ENCODE measurements at regions not wholly inside any gene's neighbourhood (a gene's known extent, or its start where the extent isn't known, plus 50 kb on each side); places are given as distances from the start of the nearest gene placed in this dataset.
"Not testable (repeated sequence)": the region's sequence is repeated elsewhere in the genome, so short reads cannot be mapped to it uniquely, and the experiment has no call there.

DNA sequence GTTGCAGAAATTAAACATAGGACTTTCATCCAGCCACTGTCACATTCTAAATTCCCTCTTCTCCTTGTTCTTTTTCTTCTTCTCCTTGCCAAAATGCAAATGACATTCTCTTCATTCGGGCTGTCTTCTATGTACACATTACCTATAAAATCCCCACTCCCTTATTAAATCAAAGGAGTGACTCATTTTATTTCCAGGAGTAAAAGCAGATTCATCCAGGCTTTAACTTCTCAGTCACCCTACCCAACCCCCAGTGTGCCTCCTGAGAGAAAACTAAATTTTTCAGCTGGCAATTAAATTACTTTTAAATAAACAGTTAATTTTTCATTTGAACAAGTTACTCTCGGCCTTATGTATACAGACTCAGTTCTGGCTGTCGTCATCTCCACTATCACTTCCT is 223.9 kb upstream of the SHH start:
- DNase-seq, result no peak

DNA sequence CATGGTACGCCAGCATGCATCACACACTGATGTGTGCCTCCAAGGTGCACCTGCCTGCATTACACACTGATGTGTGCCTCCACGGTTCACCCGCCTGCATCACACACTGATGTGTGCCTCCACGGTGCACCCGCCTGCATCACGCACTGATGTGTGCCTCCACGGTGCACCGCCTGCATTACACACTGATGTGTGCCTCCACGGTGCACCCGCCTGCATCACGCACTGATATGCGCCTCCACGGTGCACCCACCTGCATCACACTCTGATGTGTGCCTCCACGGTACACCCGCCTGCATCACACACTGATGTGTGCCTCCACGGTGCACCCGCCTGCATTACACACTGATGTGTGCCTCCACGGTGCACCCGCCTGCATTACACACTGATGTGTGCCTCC is 223.1 kb upstream of the SHH start:
- DNase-seq, result not testable (repeated sequence)

DNA sequence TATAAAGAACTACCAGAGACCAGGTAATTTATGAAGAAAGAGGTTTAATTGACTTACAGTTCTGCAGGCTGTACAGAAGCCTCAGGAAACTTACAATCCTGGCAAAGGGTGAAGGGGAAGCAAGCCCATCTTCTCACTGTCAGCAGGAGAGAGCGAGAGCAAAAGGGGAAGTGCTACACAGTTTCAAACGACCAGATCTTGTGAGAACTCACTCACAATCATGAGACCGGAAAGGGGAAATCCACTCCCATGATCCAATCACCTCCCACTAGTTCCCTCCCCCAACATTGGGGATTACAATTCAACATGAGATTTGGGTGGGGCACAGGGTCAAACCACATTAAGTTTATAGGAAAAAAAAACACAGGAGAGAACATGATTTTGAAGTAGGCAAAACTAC is 222.1 kb upstream of the SHH start:
- DNase-seq, result no peak

DNA sequence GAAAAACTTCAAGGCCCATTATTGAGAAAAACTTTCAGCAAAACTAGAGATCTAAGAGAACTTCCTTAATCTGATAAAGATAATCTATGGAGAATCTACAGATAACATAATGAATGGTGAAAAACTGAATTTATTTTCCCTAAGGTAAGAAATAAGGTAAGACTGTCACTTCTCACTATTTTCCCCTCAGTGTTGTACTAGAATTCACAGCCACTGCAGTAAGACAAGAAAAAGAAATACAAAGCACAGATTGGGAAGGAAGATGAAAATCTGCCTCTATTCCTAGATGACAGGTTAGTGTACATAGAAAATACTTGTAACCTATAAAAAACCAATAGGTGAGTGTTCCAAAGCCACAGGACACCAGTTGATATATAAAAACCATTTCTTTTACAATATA is 220.7 kb upstream of the SHH start:
- DNase-seq, result no peak

DNA sequence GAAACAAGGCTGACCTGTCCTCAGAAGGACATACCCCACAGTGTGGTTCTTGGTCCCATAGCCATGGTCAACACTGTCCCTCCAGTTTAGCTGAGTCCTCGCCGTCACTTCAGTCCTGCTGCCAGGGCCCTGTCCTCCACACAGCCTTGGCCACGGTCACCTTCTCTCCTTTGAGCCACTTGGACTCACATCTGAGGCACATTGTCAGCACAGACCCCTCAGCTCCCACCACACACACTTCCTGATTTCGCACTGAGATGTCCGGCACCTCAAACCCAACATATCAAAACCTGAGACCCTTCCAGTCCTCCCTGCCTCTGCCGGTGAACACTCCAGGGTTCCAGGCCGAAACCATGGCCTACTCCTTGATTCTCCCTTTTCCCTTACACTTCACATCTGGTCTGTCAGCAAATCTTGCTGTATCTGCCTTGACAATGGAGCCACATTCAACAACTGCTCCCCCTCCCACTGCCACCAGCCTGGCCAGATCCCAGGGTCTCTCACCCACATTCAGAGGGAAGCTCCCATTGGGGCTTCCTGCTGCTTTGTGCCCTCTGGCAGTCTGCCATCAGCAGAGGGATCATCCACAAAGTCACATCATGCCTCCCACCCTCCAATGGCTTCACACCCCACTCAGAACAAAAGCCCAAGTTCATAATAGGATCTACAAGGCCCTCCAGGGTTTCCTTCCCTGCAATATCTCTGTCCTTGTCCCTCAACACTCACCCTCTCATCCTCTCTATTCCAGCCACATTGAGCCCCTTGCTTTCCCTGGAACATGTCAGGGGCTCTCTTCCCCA is 219.6 kb upstream of the SHH start:
- DNase-seq, result no peak

DNA sequence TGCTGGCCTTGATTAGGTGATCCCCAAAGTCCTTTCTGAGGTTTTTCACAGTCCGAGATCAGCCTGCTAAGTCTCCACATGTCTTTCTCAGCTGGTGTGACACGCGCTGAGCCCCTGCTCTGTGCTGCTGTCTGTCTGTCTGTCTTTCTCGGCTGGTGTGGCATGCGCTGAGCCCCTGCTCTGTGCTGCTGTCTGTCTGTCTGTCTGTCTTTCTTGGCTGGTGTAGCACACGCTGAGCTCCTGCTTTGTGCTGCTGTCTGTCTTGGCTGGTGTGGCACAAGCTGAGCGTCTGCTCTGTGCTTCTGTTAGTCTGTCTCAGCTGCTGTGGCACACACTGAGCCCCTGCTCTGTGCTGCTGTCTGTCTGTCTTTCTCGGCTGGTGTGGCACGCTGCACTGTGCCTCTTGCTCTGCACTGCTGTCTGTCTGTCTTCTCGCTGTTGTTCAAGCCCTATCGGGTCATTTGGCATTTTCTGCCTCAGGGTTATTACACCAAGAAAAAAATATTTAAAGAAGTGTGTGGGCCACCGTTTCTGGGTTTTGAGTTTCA is 217.3 kb upstream of the SHH start:
- DNase-seq, result no peak

DNA sequence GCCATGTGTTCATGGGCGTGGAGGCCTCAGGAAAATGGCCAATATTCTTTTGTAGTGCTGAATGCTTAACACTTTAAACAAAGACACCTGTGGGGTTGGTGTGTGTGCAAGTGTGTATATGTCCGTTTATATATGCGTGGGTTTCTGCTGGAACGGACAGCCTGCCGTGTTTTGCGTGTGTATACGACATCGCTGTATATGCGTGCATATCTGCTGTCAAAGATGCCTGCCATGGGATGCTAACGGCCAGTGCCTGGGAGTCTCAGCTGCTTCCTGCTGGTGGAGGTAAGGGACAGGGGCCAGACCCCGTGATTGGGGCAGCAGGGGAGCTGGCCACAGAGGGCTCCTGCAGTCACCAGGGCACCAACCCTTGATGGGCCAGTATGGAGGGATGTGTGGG is 216.3 kb upstream of the SHH start:
- no peak for DNase-seq

DNA sequence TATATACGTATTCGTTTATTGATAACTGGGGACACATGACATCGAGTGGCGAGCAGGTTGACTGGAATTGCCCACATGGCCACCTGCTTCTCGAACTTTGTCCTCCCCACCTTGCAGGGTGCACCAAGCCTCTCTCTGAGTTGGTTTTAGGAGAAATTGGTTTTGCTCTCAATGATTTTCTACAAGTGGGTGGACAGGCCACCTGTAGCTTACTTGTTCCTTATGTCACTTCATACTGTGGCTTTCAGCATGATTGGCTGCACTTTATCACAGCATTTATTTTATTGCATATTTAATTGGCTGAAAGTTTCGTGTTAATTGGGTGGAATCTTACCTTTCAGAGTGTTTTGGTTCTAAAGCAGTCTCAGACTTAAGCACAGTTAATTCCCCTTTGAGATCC is 215.6 kb upstream of the SHH start:
- DNase-seq, result no peak

DNA sequence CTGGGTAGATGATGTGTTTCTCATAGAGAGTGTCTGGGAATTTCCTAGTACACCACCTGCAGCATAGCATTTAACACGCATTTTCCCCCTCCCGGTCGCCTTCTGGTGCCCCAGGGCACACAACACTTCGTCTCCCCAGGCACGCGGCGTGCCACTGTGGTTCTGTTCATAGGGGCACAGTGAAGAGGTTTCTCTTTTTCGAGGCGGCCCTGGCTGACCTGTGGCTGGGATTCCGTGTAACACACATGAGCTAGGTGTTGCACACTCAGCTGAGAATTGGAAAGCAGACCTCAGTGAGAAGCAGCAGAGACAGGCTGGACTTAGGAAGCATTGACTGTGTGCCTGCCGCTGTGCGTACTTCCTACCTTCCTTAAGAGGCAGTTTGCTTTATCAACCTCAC is 214.3 kb upstream of the SHH start:
- no peak for DNase-seq

DNA sequence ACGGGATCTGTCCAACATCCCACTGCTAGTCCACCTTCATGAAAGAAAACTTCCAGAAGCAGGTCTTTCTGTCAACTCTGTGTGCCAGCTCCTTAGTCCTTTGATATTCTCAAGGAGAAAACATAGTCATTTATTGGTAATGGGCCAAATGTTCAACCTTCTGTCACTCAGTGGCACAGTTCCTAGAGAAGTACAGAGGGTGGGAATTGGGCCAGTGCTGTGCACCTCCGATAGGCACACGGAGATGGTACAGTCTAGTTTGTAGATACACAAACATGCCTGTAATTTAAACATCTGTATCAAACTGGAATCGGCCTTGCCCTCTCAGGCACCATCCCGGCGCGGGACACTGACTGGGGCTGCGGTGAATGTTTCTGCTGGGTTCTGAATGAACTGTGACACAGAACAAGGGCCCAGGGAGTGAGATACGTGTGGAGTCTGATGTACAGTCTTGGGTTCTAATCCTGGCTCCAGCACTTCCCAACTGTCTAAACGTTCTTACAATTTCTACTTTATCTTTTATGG is 213.9 kb upstream of the SHH start:
- DNase-seq, result no peak

DNA sequence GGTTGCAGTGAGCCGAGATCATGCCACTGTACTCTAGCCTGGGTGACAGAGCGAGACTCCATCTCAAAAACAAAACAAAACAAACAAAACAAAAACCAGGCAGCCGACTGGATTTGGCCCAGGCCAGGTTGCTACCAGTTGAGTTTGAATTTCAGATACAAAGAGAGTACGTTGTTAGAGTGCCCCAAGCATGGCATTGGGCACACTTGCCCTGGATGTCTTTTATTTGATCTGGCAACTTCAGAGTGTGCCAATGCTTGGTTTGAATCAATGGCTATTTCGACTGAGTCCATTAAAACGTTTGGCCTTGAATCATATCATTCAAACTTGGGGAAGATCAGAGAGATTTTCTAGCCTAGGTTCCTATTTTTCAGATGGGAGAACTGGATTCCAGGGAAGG is 213.4 kb upstream of the SHH start:
- no peak for DNase-seq

DNA sequence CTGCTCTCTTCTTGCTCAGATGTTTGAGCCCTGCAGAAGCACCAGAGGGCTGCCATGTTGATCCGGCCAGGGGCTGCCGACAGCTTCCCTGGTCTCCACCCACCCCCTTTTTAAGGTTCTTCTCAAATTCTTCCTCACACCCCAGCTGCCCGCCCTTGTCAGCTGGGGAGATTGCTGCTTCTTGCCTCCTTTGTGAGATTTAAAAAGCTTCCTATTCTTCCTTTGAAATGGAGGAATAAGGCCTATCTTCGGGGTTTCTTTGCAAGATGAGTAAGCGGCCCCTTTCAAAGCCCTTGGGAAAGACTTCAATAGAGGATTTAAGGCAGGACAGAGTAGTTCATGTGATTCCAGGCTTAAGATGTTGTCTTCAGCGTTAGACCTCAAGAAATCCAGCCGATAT is 211.9 kb upstream of the SHH start:
- no peak for DNase-seq

DNA sequence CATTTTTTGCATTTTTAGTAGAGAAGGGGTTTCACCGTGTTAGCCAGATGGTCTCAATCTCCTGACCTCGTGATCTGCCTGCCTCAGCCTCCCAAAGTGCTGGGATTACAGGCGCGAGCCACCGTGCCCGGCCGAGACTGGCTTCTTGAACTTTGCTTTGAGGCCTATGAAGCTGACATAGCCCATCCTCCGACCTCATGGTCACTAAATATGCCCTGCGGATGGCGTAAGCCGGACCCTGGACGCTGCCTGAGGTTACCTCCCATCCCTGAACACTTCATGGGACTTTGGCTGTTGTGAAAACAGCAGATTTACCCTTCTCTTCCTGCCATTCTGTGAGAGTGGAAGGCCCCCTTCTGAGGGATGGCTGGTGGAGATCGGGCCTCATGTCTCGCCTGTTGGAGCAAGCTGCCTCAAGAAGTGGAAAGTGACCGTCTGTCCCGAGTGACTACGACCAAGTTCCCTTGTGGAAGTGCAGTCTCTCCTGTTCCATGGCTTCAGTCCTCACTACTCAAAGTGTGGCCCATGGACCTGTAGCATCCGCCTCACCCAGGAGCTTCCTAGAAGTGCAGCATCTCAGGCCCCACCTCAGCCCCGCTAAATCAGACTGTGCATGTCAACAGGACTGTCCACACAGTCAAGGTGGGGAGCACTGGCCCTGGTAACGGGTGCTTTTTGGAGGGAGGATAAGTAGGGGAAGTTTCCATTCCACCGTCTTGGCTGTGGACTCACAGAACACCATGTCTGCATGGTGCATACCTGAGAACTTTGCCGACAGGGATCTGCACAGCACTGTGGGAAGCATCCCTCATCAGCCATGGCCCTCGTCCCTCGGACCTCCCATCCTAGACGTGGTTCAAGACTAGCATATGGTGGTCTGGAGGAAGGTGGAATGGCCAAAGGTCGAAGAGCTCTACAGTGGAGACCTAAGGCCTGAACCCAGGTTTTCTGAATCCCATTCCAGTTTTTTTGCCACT is 210.5 kb upstream of the SHH start:
- no peak for DNase-seq

DNA sequence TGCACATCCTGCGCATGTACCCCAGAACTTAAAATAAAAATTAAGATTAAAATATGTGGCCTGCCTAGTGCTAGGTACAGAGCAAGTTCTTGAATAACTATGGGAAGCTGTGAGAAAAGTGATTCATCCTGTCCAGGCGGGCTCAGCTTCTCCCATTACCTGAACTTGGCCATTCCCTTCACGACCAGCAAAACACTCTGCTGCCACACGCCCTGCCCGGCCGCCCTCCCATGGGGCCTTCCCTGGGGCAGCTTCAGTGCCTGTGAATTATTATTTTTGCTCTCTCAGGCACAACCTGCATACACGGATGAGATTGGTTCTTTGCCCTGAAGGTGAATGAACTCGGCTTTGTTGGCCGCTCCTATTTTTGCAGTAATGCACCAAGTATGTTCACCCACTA is 209.2 kb upstream of the SHH start:
- DNase-seq, result no peak

DNA sequence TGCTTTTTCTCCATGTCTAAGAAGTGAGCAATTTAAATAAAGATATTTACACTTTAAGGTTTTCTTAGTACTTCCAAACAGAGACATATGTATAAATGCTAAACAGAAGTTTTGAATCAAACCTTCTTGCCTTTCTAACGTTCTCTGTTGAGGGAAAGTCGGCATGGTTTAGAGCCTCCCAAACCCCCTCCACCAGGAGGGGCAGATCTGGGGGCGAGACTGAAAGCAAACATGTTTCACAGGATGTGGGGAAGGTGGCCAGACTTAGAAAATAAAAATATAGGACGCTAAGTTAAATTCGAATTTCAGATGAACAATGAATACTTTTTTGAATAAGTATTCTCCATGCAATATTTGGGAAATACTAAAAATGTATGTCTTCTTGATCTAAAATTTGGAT is 208.3 kb upstream of the SHH start:
- no peak for DNase-seq

DNA sequence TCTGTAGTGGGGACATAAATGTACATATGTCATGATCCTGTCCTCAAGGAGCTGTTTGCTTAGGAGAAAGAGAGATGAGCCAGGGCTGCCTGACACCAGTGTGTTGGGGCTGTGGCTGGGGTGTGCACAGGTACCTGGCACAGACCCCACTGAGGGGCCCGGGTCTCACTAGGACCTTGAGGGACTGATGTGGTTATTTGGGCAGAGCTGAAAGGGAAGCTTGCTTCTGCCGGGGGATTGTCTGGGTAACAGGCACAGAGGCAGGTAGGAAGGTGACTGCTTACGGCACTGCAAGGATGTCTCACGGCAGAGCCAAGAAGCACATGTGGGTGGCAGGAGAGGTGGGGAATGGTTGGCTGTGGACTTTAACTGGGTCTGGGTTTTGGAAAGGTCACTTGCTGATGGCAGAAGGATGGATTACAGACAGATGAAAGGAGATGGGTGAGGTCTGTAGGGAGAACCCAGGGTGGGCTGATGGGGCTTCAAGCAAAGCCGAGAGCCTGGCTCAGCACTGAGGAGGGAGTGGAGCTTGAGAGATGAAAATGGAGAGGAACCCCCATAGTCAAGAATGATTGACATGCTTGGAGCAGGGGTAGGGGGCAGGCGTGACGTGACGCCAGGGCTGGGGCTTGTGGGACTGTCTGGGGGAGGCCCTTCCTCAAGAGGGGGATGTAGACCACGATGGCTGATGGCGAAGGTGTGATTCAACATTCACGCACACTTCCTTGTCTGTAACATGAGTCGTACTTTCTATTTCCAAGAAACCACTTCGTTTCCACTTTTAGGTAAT is 207.7 kb upstream of the SHH start:
- DNase-seq, result no peak

DNA sequence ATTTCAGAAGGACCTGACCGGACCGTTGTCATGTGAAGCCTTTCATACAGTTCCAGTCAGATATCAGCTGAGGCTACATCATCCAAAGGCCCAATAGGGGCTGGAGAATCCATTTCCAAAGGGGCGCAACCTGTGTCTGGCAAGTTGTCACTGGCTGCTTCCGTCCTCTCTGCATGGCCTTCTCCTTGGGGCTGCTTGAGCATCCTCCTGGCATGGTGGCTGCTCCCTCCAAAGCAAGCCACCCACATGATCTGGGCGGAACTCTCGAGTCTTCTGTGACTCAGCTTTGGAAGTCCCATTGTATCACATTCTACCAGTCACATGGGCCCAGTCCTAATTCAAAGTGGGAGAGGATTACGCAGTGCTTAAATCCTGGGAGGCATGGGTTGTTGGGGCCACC is 207.0 kb upstream of the SHH start:
- no peak for DNase-seq

DNA sequence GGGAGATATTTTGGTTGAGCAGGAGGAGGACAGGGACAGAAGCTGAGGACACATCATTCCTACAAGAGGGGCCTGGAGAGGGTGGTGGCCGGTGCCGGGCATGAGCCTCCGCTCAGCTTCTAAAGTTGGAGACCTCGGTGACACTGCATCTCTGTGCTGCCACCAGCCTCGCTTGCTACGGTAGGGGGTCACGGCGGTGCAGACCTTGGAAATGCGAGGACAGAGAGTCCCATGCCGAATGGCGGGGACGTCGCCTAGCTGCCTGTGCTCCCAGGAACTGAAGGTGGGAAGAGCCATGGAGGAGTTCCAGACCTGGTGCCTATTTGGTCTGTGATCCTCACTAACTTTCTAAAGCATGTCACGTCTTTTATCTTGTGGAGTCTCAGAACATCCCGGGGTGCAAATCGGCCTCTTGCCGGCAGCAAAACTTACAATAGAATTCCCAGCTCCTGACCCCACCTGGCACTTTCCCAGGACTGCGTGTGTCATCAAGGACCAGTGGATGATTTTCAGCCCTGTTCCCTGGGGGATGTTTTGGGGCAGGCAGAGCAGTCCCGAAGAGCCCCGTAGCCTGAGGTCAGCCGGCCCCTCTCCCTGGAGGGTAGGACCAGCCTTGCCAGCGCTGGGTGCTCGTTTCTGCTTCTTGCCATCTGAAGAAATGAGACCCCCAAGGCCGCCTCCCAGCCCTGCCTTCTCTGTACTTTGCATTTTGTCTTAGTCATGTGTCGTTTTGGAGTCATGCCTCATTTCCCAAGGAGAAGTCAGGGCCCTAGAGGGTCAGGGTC is 205.8 kb upstream of the SHH start:
- no peak for DNase-seq

DNA sequence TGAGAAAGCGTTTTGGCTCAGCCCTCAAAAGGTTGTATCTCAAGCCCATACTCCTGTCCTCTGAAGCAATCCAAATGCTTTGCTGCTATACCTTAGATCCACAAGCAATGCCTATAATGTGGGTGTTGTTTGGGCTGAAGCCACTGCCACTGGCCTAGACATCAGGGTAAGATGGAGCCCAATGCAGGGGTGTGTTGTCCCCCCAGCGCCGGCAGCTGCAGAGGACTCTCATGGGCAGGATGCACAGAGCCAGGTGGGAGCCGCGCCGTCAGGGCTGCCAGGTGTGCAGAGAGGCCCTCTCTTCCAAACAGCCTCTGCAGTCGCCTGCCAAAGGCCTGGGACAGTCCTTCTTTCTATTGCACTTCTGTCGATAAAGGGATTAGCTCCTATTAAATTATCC is 205.2 kb upstream of the SHH start:
- no peak for DNase-seq

DNA sequence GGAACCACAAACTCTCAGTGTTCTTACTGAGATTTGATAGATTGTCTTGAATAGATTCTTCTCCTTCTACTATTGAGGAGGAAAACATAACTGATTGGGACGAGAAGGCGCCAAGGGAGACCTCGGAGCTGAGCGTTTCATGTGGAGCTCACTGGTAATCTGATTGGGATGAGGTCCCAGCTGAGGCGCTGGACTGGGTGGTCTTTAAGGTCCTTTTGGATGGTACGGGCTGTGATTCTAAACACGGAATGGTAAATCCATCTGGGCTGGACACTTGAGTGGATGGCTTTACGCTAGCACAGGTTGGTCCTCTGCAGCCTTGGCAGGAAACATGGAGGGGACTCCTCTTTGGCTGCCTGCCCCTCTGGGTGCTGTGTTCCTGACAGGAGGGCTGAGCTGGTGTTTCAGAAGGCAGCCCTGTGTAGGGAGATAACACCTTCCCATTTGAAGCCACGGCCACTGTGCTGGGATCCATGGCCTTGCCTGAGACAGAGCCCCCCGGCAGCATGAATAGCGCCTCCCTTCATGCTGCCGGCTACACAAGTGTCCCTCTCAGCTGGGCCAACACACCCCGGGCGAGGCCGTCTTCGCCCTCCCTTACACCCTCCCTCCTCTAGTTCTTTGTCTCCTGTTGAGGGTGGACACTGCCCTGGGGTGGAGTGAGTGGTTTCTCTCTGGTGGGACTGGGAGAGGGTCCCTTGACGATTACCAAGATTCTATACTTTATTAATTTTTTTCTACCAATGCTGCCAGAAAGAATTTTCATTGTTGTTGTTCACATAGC is 203.2 kb upstream of the SHH start:
- no peak for DNase-seq

Measured in muscle of arm (tissue), 1 donor.